ENCODE measurements at regions not wholly inside any gene's neighbourhood (a gene's known extent, or its start where the extent isn't known, plus 50 kb on each side); places are given as distances from the start of the nearest gene placed in this dataset.

DNA sequence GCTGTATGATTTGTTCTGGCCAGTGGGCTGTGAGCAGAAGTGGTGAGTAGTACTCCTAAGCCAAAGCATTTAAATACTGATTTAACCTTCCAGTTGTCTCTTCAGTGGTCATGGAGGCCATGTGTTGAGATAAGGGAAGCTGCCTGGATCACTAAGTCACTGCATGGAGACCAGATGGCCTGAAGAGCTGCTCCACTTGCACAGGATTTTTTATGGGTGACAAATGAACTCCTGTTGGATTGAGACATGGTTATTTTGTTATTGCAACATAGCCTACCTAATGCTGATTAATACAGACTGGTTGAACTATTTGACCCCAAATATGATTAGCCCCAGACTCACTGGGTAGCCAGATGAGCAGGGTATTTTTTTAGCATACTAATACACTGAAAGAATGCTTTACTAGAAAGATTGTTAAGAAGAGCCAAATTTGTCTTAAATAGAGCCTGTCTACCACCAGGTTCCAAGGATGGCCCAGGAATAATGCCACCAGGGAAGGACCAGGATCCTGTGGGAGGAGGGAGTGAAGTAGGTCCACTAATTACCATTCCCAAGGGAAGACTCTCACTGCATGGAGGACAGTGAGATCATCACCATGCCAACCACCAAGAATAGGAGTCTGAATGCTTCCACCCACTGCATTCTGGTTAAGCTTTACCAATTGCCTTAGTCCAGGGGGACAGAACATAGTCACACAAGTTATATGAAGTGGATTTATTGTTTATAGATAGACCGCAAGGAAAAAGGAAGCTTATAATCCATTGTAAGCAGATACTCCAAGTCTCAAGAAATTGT, 187.4 kb upstream of the IRX6 start:
- no peak overlapping the region for H3K4me3 ChIP-seq
- ATAC-seq (no peak), DNase-seq (no peak)
- H3K36me3 ChIP-seq: no peaks in the 10 kb centered on the region
- no peak overlapping the region for H3K27ac ChIP-seq
- H3K27me3 ChIP-seq (ENCODE audit: low read depth): no peaks in the 10 kb centered on the region
- TF ChIP-seq, protein P1, sequence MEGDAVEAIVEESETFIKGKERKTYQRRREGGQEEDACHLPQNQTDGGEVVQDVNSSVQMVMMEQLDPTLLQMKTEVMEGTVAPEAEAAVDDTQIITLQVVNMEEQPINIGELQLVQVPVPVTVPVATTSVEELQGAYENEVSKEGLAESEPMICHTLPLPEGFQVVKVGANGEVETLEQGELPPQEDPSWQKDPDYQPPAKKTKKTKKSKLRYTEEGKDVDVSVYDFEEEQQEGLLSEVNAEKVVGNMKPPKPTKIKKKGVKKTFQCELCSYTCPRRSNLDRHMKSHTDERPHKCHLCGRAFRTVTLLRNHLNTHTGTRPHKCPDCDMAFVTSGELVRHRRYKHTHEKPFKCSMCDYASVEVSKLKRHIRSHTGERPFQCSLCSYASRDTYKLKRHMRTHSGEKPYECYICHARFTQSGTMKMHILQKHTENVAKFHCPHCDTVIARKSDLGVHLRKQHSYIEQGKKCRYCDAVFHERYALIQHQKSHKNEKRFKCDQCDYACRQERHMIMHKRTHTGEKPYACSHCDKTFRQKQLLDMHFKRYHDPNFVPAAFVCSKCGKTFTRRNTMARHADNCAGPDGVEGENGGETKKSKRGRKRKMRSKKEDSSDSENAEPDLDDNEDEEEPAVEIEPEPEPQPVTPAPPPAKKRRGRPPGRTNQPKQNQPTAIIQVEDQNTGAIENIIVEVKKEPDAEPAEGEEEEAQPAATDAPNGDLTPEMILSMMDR (IDR thresholded peaks at IDR 0.05): no peak
- intact Hi-C loops (cut with DNase I): no loop called here
- H3K4me1 ChIP-seq: no peaks in the 10 kb centered on the region
- H3K9me3 ChIP-seq: no peaks in the 10 kb centered on the region

GRCh38 chr16:55138298-55138697, 185.7 kb upstream of the IRX6 start:
- Histone ChIP-seq H3K36me3 (no peaks in the 10 kb centered on the region), H3K9me3 (no peaks in the 10 kb centered on the region), H3K27ac (no peak overlapping the region), H3K4me3 (no peak overlapping the region), H3K27me3 (ENCODE audit: low read depth) (no peaks in the 10 kb centered on the region), H3K4me1 (no peaks in the 10 kb centered on the region)
- TF ChIP-seq, protein P1 (IDR thresholded peaks at IDR 0.05): no peak
- no peak for ATAC-seq
- intact Hi-C loops (cut with DNase I): no loop called here
- DNase-seq: no peak

- H3K4me1 ChIP-seq: no peaks in the 10 kb centered on the region
- intact Hi-C loops (cut with DNase I): no loop called here
- DNase-seq (no peak), ATAC-seq (no peak)
- no peak overlapping the region for H3K27ac ChIP-seq
- TF ChIP-seq, protein P1 (IDR thresholded peaks at IDR 0.05): no peak
- no peaks in the 10 kb centered on the region for H3K36me3 ChIP-seq
- H3K4me3 ChIP-seq: no peak overlapping the region
- H3K9me3 ChIP-seq: no peaks in the 10 kb centered on the region
- H3K27me3 ChIP-seq (ENCODE audit: low read depth): no peaks in the 10 kb centered on the region
Observed at GRCh38 chr16:55142405-55142804, 181.6 kb upstream of the IRX6 start.

DNA sequence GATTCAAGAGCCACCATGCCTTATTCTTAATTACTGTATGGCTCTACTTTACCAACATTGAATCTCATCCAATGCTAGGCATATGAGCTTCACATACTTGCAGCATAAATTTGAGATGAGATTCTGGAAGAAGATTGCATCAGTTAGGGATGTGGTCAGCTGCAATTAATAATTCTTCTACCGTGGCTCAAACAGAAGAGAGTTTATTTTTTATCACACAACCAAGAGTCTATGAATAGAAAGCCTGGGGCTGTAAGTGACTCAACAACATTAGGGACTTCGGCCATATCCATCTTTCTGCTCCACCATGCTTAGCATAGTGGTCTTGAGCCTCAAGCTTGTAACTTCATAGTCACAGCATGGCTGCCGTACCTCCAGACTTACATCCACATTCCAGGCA, 179.4 kb upstream of the IRX6 start:
- Histone ChIP-seq H3K4me1 (no peaks in the 10 kb centered on the region), H3K4me3 (no peak overlapping the region), H3K36me3 (no peaks in the 10 kb centered on the region), H3K9me3 (no peaks in the 10 kb centered on the region), H3K27ac (no peak overlapping the region), H3K27me3 (ENCODE audit: low read depth) (no peaks in the 10 kb centered on the region)
- TF ChIP-seq, protein P1 (IDR thresholded peaks at IDR 0.05): no peak
- ATAC-seq (no peak), DNase-seq (no peak)
- intact Hi-C loops (cut with DNase I): no loop called here

DNA sequence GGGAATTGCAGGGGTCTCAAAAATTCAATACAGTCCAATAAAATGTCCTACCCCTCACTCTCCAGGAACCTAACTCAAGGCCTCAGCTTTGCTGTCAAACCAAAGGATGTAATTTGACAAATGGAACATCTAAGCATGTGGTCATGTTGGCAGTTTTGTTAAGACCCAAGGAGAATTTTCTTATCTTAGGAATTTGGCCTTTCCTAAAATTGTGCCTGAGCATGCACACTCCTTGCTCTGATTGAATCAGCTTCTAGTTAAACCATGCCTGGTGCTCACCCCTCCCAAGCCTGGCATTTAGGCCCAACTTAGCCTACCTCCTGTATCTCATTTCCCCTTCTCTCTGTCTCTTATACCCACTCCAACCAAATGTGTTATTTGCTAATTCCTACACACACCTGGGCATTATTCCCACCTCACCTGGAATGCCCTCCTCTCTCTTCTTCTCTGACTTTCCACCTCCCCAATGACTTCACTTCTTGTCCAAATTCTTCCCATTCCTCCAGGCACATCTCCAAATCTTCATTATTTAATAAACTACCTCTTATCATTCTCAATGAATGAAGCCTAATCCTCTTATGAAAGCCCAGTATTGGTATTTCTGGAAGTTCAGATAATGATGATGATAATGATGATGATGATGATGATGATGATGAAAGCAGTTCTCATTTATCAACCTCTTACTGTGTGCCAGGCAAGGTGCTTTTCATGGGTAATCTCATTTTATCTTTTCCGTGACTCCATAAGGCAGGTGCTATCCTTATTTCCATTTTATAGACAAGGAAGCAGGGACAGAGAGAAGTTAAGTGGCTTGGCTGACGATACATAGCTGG, 178.0 kb upstream of the IRX6 start:
- Histone ChIP-seq H3K9me3 (no peaks in the 10 kb centered on the region), H3K27me3 (ENCODE audit: low read depth) (no peaks in the 10 kb centered on the region), H3K4me3 (no peak overlapping the region), H3K27ac (no peak overlapping the region), H3K36me3 (no peaks in the 10 kb centered on the region), H3K4me1 (no peaks in the 10 kb centered on the region)
- ATAC-seq (peak; percentile 52 to 72), DNase-seq (no peak)
- TF ChIP-seq, protein P1 (IDR thresholded peaks at IDR 0.05): no peak
- intact Hi-C loops (cut with DNase I): no loop called here

All from lower lobe of right lung (tissue), 2 donors.